ENCODE measurements at regions not wholly inside any gene's neighbourhood (a gene's known extent, or its start where the extent isn't known, plus 50 kb on each side); places are given as distances from the start of the nearest gene placed in this dataset.

DNA sequence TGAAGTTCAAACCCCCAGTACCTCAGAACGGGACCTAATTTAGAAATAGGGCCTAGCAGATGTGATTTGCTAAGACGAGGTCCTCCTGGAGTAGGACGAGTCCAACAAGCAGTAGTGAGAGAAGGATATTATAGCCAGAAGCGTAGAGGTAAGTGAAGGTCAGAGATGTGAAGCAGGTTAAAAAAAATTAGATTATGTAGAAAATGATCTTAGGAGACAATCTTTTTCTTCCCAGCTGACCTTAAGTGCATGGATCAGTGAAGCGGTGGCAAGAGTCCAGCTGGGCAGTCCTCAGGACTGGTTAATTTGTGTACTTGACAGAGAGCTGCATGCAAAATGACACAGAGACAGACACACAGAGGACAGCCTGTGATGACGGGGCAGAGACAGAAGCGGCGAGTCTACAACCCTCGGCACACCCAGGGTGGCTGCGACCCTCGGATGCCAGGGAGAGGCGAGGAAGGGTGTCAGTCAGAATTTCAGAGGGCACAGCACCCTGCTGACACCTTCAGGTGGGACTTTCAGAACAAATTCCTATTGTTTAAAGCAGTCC lies 131.4 kb upstream of the IRX4 start:
- H3K9me3 ChIP-seq (ENCODE audit: control insufficient read depth, low read length): no peaks in the 10 kb centered on the region
- H3K27ac ChIP-seq (ENCODE audit: low read depth, low read length, severe bottlenecking): no peak overlapping the region
- WGBS, 2 experiments (ENCODE audit: insufficient coverage in 2 of 2): 91 to 95% methylated on average over 12 of the region's 12 CpGs
- H3K4me1 ChIP-seq (ENCODE audit: control insufficient read depth, insufficient read depth, low read length, poor library complexity, severe bottlenecking): no peaks in the 10 kb centered on the region
- H3K36me3 ChIP-seq (ENCODE audit: control insufficient read depth, insufficient read depth, low read length): no peaks in the 10 kb centered on the region
- no peak overlapping the region for H3K4me3 ChIP-seq (ENCODE audit: extremely low read depth, insufficient read depth, low read length, poor library complexity, severe bottlenecking)

DNA sequence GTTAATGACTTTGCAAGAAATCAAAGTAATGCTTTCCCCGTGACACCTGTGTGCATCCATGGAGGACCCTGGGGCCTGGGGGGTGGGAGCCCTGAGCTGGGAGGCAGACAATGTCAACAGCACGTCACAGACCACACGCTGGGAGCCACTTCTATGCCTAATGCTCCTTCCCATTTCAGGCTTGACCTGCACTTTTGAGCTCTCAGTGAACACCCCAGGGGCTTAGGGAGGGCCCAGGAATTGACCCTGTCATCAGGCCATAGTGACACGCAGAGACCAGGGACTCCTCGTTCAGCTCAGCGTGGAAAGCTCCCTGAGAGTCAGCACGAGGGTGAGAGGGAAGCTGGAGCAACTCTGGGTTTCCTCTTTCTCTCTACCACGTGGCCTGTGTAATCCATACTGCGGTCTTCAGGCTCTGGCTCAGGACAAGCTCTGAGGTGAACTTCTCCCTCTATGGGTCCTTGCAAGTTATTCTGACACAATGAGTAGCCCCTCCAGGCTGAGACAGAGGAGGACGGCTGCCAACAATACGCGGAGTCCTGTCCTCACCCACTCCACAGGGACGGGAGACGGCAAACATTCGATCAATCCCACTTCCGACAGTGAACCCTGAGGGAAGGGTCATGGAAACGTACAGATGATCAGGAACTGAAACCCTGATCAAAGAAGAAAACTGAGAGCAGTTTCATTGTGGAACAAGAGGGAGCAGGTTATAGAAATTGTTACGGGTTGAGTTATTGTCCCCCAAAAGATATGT lies 130.8 kb upstream of the IRX4 start:
- H3K4me3 ChIP-seq (ENCODE audit: extremely low read depth, insufficient read depth, low read length, poor library complexity, severe bottlenecking): no peak overlapping the region
- H3K9me3 ChIP-seq (ENCODE audit: control insufficient read depth, low read length): no peaks in the 10 kb centered on the region
- no peaks in the 10 kb centered on the region for H3K36me3 ChIP-seq (ENCODE audit: control insufficient read depth, insufficient read depth, low read length)
- H3K4me1 ChIP-seq (ENCODE audit: control insufficient read depth, insufficient read depth, low read length, poor library complexity, severe bottlenecking): no peaks in the 10 kb centered on the region
- no peak overlapping the region for H3K27ac ChIP-seq (ENCODE audit: low read depth, low read length, severe bottlenecking)
- 82 to 85% methylated on average over 11 to 17 of the region's 18 CpGs for WGBS, 2 experiments (ENCODE audit: insufficient coverage in 2 of 2)

DNA sequence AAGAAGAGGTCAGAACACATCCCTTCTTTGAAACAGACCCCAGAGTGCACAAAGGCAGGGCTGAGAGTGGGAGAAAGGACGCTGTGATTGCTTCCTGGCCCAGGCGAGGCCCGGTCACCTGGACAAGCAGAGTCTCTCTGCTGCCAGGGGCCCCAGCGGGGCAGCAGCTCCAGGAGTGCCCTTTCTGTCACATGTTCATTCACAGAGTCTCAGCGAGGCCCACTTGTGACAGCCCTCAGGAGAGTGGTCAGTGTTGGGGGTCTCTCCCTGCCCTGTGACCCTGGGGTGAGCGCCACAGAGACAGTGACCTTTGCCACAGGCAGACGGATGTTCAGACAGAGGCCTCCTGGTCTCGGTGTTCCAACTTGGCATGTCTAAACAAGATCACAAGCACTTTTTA lies 130.2 kb upstream of the IRX4 start:
- 83 to 88% methylated on average over 6 to 7 of the region's 8 CpGs for WGBS, 2 experiments (ENCODE audit: insufficient coverage in 2 of 2)
- no peak overlapping the region for H3K4me3 ChIP-seq (ENCODE audit: extremely low read depth, insufficient read depth, low read length, poor library complexity, severe bottlenecking)

DNA sequence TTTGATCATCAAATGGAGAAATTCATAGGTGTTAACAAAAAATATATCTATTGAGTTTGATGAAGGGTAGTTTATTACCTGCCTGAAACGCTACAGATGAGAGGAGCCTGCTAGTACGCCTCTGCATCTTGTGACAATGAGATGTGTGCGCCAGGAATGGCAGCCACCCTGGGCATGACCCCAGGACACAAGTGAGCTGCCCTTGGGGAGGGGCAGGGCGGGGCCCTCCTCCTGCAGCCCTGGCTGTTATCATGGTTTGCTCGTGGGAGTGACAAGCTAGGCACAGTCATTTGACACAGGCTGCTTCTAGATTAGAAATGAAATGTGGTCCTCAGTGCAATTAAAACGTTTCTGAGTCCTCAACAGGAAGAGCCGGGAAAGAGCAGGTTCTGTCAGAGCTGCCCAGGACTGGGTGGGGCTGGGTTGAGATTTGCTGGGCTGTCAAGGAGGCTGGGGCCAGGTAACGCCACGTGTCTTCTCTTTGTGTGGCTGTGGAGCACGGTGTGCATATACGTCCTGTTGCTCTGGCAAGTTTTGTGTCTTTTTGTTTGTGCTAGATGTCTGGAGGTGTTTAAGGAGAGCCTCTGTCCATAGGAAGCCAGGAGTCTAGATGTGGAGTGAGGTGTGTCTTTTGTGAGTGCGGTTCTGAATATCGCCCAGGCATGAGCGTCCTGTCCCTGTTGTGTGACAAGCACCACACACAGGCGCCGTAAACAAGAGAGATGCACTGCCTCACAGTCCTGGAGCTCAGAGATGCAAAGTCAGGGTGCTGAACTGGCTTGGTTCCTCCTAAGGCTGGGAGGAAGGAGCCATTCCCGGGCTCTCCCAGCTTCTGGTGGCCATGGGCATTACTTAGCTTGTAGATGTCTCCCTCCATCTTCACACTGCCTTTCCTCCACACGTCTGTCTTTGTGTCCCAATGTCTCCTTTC lies 129.0 kb upstream of the IRX4 start:
- peaks cover 4% of the 10 kb centered on the region for H3K4me1 ChIP-seq (ENCODE audit: control insufficient read depth, insufficient read depth, low read length, poor library complexity, severe bottlenecking)
- 83 to 87% methylated on average over 16 to 17 of the region's 18 CpGs for WGBS, 2 experiments (ENCODE audit: insufficient coverage in 2 of 2)
- no peak overlapping the region for H3K27ac ChIP-seq (ENCODE audit: low read depth, low read length, severe bottlenecking)
- no peaks in the 10 kb centered on the region for H3K9me3 ChIP-seq (ENCODE audit: control insufficient read depth, low read length)
- H3K4me3 ChIP-seq (ENCODE audit: extremely low read depth, insufficient read depth, low read length, poor library complexity, severe bottlenecking): no peak overlapping the region
- no peaks in the 10 kb centered on the region for H3K36me3 ChIP-seq (ENCODE audit: control insufficient read depth, insufficient read depth, low read length)

More for the DNA sequence above, 130.2 kb upstream of the IRX4 start:
- no peaks in the 10 kb centered on the region for H3K36me3 ChIP-seq (ENCODE audit: control insufficient read depth, insufficient read depth, low read length)
- peaks cover 4% of the 10 kb centered on the region for H3K4me1 ChIP-seq (ENCODE audit: control insufficient read depth, insufficient read depth, low read length, poor library complexity, severe bottlenecking)
- no peak overlapping the region for H3K27ac ChIP-seq (ENCODE audit: low read depth, low read length, severe bottlenecking)
- H3K9me3 ChIP-seq (ENCODE audit: control insufficient read depth, low read length): no peaks in the 10 kb centered on the region

DNA sequence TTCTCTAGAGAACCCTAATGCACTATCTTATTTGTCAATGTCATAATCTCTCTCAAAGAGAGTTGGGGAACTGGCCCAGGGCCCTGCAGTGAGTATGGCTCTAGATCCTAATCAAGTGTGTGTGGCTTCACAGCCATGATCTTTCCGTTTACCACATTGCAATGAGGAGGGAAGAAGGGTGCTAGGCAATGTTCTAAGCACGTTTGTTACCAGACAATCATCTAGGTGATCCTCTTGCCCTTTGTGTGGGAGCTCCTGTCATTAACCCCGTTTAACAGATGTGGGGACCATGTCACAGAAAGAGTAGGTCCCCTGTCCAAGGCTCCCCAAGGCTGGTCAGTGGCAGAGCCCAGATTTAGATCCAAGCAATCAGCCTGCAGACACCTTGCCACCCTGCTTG lies 128.2 kb upstream of the IRX4 start:
- Histone ChIP-seq H3K27ac (ENCODE audit: low read depth, low read length, severe bottlenecking) (no peak overlapping the region), H3K36me3 (ENCODE audit: control insufficient read depth, insufficient read depth, low read length) (no peaks in the 10 kb centered on the region), H3K4me1 (ENCODE audit: control insufficient read depth, insufficient read depth, low read length, poor library complexity, severe bottlenecking) (peaks cover 4% of the 10 kb centered on the region), H3K4me3 (ENCODE audit: extremely low read depth, insufficient read depth, low read length, poor library complexity, severe bottlenecking) (no peak overlapping the region), H3K9me3 (ENCODE audit: control insufficient read depth, low read length) (no peaks in the 10 kb centered on the region)
- whole genome bisulfite sequencing, 2 experiments (ENCODE audit: insufficient coverage in 2 of 2): 85 to 91% methylated on average over 3 of the region's 3 CpGs

DNA sequence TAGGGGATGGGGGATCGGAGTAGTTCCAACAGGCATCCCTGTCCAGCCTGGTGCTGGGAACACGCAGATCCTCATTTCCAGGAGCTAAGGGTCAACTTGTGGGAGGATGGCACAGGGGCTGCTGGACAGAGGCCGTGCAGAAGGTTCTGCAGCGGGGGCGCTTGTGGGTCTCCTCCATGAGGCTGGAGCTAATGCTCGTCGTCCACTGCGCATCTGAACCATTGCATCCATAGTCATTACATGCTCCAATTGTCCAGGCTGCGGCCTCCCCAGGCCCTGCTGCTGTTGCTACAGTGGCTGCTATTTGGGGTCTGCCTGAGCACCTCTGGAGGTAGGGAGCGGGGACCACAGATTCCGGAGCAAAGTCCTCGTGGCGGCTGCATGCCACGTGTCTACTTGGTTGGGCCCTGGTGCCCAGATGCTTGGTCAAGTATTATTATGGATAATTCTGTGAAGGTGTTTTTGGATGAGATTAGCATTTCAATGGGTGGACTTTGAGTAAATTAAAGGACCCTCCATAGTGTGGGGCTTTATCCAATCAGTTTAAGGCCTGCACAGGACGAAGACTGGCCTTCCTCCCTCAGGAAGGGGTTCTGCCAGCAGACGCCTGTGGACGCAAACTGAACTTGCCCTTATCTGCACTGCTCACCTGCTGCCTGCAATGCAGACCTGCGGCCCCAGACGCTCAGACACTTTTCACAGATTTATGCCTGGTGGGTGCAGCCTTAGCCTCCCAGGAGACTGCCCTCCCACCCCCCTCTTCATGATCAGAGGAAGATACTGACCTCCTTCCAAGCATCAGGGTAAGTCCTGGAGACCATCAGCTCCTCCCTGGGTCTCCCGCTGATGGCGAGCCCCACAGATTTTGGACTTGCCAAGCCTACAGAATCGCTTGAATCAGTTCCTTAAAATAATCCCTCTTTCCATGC lies 127.5 kb upstream of the IRX4 start:
- no peak overlapping the region for H3K4me3 ChIP-seq (ENCODE audit: extremely low read depth, insufficient read depth, low read length, poor library complexity, severe bottlenecking)

DNA sequence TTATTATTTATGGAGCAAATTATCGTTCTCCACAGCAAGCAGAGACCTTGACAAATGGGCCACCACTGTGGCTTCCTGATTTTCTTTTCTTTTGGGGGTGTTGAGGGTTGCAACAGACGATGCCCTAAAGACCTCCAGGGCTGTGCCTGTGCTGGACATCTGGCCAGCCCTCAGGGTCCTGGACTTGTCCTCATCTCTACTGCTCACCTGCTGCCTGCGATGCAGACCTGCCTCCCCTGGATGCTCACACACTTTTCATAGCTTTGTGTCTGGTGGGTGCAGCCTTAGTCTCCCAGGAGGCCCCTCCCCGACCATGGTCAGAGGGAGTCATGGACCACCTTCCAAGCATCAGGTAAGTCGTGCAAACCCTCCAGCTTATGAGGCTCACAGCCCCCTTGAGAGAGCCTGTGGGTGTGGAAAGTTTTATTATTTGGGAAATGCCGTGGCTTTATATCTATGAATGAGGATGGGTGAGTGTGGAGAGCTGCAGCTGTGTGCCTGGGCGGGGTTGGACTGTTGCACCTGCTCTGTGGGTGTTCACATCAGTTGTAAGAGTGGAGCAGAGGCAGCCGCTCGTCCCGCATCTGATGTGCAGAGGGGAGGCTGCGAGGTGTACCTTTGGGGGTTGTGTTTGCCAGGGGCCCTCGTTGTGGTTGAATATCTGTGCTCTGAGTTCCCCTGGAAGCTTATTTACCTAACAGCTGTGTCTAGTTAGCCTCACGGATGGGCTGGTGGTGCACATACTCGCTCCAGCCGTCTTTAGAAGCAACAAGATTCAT lies 126.3 kb upstream of the IRX4 start:
- peaks cover 4% of the 10 kb centered on the region for H3K4me1 ChIP-seq (ENCODE audit: control insufficient read depth, insufficient read depth, low read length, poor library complexity, severe bottlenecking)
- WGBS, 2 experiments (ENCODE audit: insufficient coverage in 2 of 2): 85 to 86% methylated on average over 5 to 14 of the region's 15 CpGs
- no peak overlapping the region for H3K4me3 ChIP-seq (ENCODE audit: extremely low read depth, insufficient read depth, low read length, poor library complexity, severe bottlenecking)
- no peak overlapping the region for H3K27ac ChIP-seq (ENCODE audit: low read depth, low read length, severe bottlenecking)
- H3K9me3 ChIP-seq (ENCODE audit: control insufficient read depth, low read length): no peaks in the 10 kb centered on the region
- no peaks in the 10 kb centered on the region for H3K36me3 ChIP-seq (ENCODE audit: control insufficient read depth, insufficient read depth, low read length)

More for the DNA sequence above, 127.5 kb upstream of the IRX4 start:
- Histone ChIP-seq H3K27ac (ENCODE audit: low read depth, low read length, severe bottlenecking) (no peak overlapping the region), H3K4me1 (ENCODE audit: control insufficient read depth, insufficient read depth, low read length, poor library complexity, severe bottlenecking) (peaks cover 4% of the 10 kb centered on the region), H3K9me3 (ENCODE audit: control insufficient read depth, low read length) (no peaks in the 10 kb centered on the region), H3K36me3 (ENCODE audit: control insufficient read depth, insufficient read depth, low read length) (no peaks in the 10 kb centered on the region)
- WGBS, 2 experiments (ENCODE audit: insufficient coverage in 2 of 2): 90 to 92% methylated on average over 17 to 18 of the region's 22 CpGs

DNA sequence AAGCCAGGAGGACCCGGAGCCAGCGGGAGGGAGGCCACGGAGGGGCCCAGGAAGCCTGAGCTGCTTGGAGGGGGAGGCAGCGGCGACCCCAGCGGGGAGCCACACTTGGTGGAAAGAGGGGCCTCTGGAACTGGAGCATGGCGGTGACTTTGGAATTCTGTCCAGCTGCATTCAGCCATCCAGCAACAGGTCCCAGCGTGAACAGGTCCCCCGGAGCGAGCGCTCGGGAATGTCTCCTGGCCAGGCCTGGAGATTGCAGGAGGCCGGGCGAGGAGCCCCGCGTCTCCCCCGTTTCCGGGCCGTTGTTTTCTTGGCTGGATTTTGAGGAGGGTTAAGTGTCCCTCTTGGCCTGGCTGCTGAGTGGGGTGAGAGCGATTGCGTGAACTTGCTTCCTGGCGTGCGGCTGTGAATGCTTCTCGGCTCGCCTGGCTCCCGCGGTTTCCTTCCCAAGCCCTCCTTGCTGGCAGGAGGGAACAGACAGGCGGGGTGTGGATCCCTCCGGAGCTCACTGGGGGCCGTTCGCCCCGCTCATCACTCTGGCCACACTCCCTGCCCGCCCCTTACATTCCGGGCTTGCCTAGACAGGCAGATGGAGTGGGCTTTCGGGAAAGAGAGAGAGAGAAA lies 125.3 kb upstream of the IRX4 start:
- no peaks in the 10 kb centered on the region for H3K36me3 ChIP-seq (ENCODE audit: control insufficient read depth, insufficient read depth, low read length)
- H3K4me3 ChIP-seq (ENCODE audit: extremely low read depth, insufficient read depth, low read length, poor library complexity, severe bottlenecking): no peak overlapping the region
- H3K9me3 ChIP-seq (ENCODE audit: control insufficient read depth, low read length): no peaks in the 10 kb centered on the region
- H3K4me1 ChIP-seq (ENCODE audit: control insufficient read depth, insufficient read depth, low read length, poor library complexity, severe bottlenecking): peaks cover 4% of the 10 kb centered on the region
- H3K27ac ChIP-seq (ENCODE audit: low read depth, low read length, severe bottlenecking): no peak overlapping the region
- 64 to 75% methylated on average over 17 to 22 of the region's 35 CpGs for WGBS, 2 experiments (ENCODE audit: insufficient coverage in 2 of 2)

DNA sequence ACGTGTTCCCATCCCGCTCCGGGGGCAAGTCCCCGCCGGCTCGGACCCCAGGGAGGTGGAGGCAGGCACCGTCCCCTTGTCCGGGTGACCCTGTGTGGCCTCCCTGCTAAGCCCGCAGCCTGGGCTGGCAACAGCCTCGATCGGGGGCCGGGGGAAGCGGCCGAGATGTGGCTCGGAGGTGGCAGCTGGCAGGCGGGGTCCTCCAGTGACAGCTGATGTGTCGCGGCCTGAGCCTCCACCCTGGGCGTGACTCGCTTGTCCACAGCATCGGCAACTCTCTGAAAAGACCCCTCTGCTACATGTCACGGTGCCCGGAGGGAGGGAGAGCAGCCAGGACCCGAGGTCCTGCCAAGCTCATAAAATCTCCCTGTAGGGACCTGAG lies 124.8 kb upstream of the IRX4 start:
- Histone ChIP-seq H3K4me1 (ENCODE audit: control insufficient read depth, insufficient read depth, low read length, poor library complexity, severe bottlenecking) (peaks cover 4% of the 10 kb centered on the region), H3K36me3 (ENCODE audit: control insufficient read depth, insufficient read depth, low read length) (no peaks in the 10 kb centered on the region), H3K9me3 (ENCODE audit: control insufficient read depth, low read length) (no peaks in the 10 kb centered on the region), H3K27ac (ENCODE audit: low read depth, low read length, severe bottlenecking) (no peak overlapping the region), H3K4me3 (ENCODE audit: extremely low read depth, insufficient read depth, low read length, poor library complexity, severe bottlenecking) (no peak overlapping the region)
- WGBS, 2 experiments (ENCODE audit: insufficient coverage in 2 of 2): 89 to 90% methylated on average over 23 to 24 of the region's 24 CpGs
